Osteoblast (primary cell): ENCODE measurements at regions not wholly inside any gene's neighbourhood (a gene's known extent, or its start where the extent isn't known, plus 50 kb on each side); places are given as distances from the start of the nearest gene placed in this dataset.

ENCODE experiments used
- DNase-seq: peaks from one replicate; pipeline ENCODE4 v3.0.0; 2011; ENCODE audit warnings: low spot score, mixed read lengths; ENCODE audit not compliant: insufficient read length; ENCODE audit errors: missing footprints
- H2AFZ ChIP-seq: 2 replicates; pipeline ENCODE4 v1.6.0; 2011; ENCODE audit warnings: mild to moderate bottlenecking, low read length
- H3K27ac ChIP-seq: 2 replicates; pipeline ENCODE4 v1.5.1; 2011; ENCODE audit warnings: mild to moderate bottlenecking, low read depth, low read length, moderate library complexity
- H3K27me3 ChIP-seq: 2 replicates; pipeline ENCODE4 v1.6.0; 2012; ENCODE audit warnings: mild to moderate bottlenecking, control low read depth, inconsistent platforms, low read length, moderate library complexity; ENCODE audit not compliant: insufficient read depth
- H3K36me3 ChIP-seq: 2 replicates; pipeline ENCODE4 v1.5.1; 2011; ENCODE audit warnings: mild to moderate bottlenecking, low read length, control low read depth, moderate library complexity; ENCODE audit not compliant: insufficient read depth
- H3K4me1 ChIP-seq: 2 replicates; pipeline ENCODE4 v1.5.1; 2011; ENCODE audit warnings: mild to moderate bottlenecking, low read length, control low read depth, moderate library complexity; ENCODE audit not compliant: insufficient read depth
- H3K4me2 ChIP-seq: 2 replicates; pipeline ENCODE4 v1.6.0; 2011; ENCODE audit warnings: mild to moderate bottlenecking, low read length; ENCODE audit not compliant: insufficient read depth
- H3K4me3 ChIP-seq: fragments of 200-600 bp; sonication (generic); 3 replicates; pipeline ENCODE4 v1.5.1; 2012; ENCODE audit warnings: mild to moderate bottlenecking, low read length, inconsistent platforms; ENCODE audit not compliant: insufficient read depth
- H3K79me2 ChIP-seq: 2 replicates; pipeline ENCODE4 v1.6.0; 2012; ENCODE audit warnings: mild to moderate bottlenecking, low read length, control low read depth, inconsistent platforms; ENCODE audit not compliant: insufficient read depth
- H3K9me3 ChIP-seq: 2 replicates; pipeline ENCODE4 v1.5.1; 2011; ENCODE audit warnings: low read depth, low read length, control low read depth
- H4K20me1 ChIP-seq: 2 replicates; pipeline ENCODE4 v1.6.0; 2012; ENCODE audit warnings: mild to moderate bottlenecking, low read length, control low read depth; ENCODE audit not compliant: insufficient read depth
- CTCF ChIP-seq: IDR thresholded peaks from 2 replicates; pipeline ENCODE4 v1.5.1; 2011; ENCODE audit warnings: mild to moderate bottlenecking, low read depth, low read length, moderate library complexity; ENCODE audit errors: extremely low read depth

DNA sequence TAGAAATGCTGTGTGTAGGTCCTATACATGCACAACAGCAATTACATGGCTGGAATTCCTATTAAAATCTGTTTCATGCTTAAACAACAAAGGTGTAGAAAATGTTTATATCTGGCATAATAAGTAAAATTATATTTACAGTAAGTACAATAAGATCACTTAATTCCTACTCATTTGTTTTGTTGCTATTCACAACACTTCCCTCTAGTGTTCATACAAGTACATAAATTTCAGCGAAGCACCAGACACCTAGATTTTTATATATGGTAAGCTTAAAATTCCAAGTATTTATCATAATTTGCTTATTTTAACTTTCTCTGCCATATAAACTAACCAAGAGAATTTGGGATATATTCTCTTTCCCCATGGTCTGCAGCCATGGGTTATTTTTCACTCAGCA, 51.8 kb upstream of the ANK3 start:
- no peak overlapping the region for H3K27ac ChIP-seq
- no peak for DNase-seq
- H3K4me3 ChIP-seq, result no peak overlapping the region
- no peak overlapping the region for H2AFZ ChIP-seq
- H3K27me3 ChIP-seq, result no peaks in the 10 kb centered on the region
- no peaks in the 10 kb centered on the region for H3K79me2 ChIP-seq
- TF ChIP-seq CTCF, result peak; percentile 48
- H4K20me1 ChIP-seq, result no peaks in the 10 kb centered on the region
- H3K4me2 ChIP-seq, result no peak overlapping the region
- no peaks in the 10 kb centered on the region for H3K36me3 ChIP-seq
- H3K9me3 ChIP-seq, result no peaks in the 10 kb centered on the region
- peaks cover 16% of the 10 kb centered on the region for H3K4me1 ChIP-seq

- Histone ChIP-seq H3K36me3 (no peaks in the 10 kb centered on the region), H4K20me1 (no peaks in the 10 kb centered on the region), H3K9me3 (no peaks in the 10 kb centered on the region), H2AFZ (no peak overlapping the region), H3K4me2 (no peak overlapping the region), H3K4me1 (peaks cover 9% of the 10 kb centered on the region), H3K4me3 (no peak overlapping the region), H3K27ac (no peak overlapping the region), H3K27me3 (no peaks in the 10 kb centered on the region), H3K79me2 (no peaks in the 10 kb centered on the region)
- DNase-seq, result no peak
- TF ChIP-seq CTCF, result no peak
These were observed 50.0 kb upstream of the ANK3 start for GRCh38 chr10:60439641-60440040.
